ENCODE measurements at regions not wholly inside any gene's neighbourhood (a gene's known extent, or its start where the extent isn't known, plus 50 kb on each side); places are given as distances from the start of the nearest gene placed in this dataset.

- H3K27me3 ChIP-seq: no peaks in the 10 kb centered on the region
- peaks cover 0 to 15% (median 4%) of the 10 kb centered on the region in 11 donors for H3K9me3 ChIP-seq
- no peak for TF ChIP-seq CTCF (IDR thresholded peaks at IDR 0.05)
- no peak for ATAC-seq
- 61 to 87% methylated on average over 3 of the region's 3 CpGs for WGBS, 2 donors
- no peak overlapping the region for H3K4me3 ChIP-seq
- intact Hi-C loops (cut with DNase I): no loop called here
- no peaks in the 10 kb centered on the region for H3K4me1 ChIP-seq
- DNase-seq: no peak
- H3K27ac ChIP-seq: no peak overlapping the region
- no peaks in the 10 kb centered on the region for H3K36me3 ChIP-seq
Measured at GRCh38 chr6:80676386-80676785, 569.9 kb downstream of the BCKDHB start.

GRCh38 chr6:80674669-80675068 is 568.2 kb downstream of the BCKDHB start:
- Histone ChIP-seq H3K27ac (no peak overlapping the region), H3K9me3 (peaks cover 0 to 15% (median 4%) of the 10 kb centered on the region in 11 donors), H3K4me3 (no peak overlapping the region), H3K36me3 (no peaks in the 10 kb centered on the region), H3K27me3 (no peaks in the 10 kb centered on the region), H3K4me1 (no peaks in the 10 kb centered on the region)
- DNase-seq: no peak
- ATAC-seq: no peak
- intact Hi-C loops (cut with DNase I): no loop called here
- 58 to 64% methylated on average over 1 of the region's 1 CpG for WGBS, 2 donors
- TF ChIP-seq CTCF (IDR thresholded peaks at IDR 0.05): no peak

- TF ChIP-seq CTCF (IDR thresholded peaks at IDR 0.05): no peak
- ATAC-seq (no peak), DNase-seq (no peak)
- peaks cover 0 to 15% (median 4%) of the 10 kb centered on the region in 11 donors for H3K9me3 ChIP-seq
- no peak overlapping the region for H3K27ac ChIP-seq
- no peaks in the 10 kb centered on the region for H3K36me3 ChIP-seq
- no peaks in the 10 kb centered on the region for H3K4me1 ChIP-seq
- intact Hi-C loops (cut with DNase I): no loop called here
- no peak overlapping the region for H3K4me3 ChIP-seq
- no peaks in the 10 kb centered on the region for H3K27me3 ChIP-seq
Measured at GRCh38 chr6:80673367-80673766, 566.9 kb downstream of the BCKDHB start.

- no peaks in the 10 kb centered on the region for H3K9me3 ChIP-seq
- H3K4me1 ChIP-seq: no peaks in the 10 kb centered on the region
- intact Hi-C loops (cut with DNase I): no loop called here
- no peak overlapping the region for H3K4me3 ChIP-seq
- no peak for TF ChIP-seq CTCF (IDR thresholded peaks at IDR 0.05)
- no peaks in the 10 kb centered on the region for H3K36me3 ChIP-seq
- no peak overlapping the region for H3K27ac ChIP-seq
- DNase-seq (no peak), ATAC-seq (no peak)
- H3K27me3 ChIP-seq: no peaks in the 10 kb centered on the region
Measured at GRCh38 chr6:80667006-80667405, 560.5 kb downstream of the BCKDHB start.

- 91 to 93% methylated on average over 19 of the region's 19 CpGs for WGBS, 2 donors
- Histone ChIP-seq H3K4me3 (no peak overlapping the region), H3K9me3 (no peaks in the 10 kb centered on the region), H3K4me1 (no peaks in the 10 kb centered on the region), H3K27ac (no peak overlapping the region), H3K36me3 (no peaks in the 10 kb centered on the region), H3K27me3 (no peaks in the 10 kb centered on the region)
- DNase-seq (no peak), ATAC-seq (no peak)
- intact Hi-C loops (cut with DNase I): no loop called here
- no peak for TF ChIP-seq CTCF (IDR thresholded peaks at IDR 0.05)
Measured at GRCh38 chr6:80658926-80659325, 552.5 kb downstream of the BCKDHB start.
